ENCODE measurements at regions not wholly inside any gene's neighbourhood (a gene's known extent, or its start where the extent isn't known, plus 50 kb on each side); places are given as distances from the start of the nearest gene placed in this dataset.

DNA sequence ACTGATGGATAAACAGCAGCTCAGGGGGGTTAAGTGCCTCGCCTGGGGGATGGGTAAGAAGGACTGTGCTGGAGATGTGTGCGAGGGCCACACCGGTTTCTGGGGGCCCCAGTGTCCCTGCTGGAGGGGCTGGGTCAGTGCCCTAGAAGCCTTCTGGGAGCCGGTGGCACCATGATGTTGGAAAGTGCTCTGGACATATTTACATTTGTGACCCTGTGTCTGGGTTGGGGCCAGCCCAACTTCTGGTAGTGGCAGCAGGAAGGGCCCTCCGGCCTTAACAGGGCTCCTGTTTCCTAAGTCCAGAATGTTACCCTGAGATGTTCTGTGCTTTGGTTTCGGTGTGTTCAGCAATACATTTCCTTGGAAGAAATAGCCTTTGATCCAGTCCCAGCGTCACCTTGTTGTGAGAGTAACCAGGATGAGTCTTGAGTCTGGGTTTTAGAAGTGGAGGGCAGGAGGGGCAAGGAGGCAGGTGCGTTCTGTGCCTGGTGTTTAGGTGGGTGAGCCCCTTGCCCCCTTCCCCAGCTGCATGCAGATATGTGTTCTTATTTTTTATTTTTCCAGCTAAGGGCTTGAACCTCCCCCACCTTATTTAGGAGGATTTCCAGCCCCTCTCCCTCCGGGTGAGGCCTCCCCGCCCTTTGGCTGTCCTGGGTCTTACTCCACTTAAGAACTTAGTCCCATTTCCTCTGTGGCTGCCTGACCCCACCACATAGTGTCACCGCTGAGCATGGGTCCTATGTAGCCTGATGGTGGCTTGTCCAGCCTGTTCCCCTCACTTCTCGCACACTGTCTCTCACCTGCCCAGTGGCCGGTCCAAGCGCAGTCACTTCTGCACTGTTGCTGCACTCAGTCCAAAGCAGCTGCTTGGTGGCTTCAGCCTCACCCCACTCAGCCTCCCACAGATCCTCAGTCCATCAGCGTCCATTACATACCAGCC is 132.7 kb upstream of the HS6ST1 start:
- no peak overlapping the region for H3K4me3 ChIP-seq
- intact Hi-C loops (cut with DNase I): no loop called here
- 86% methylated on average over 14 of the region's 15 CpGs for WGBS (ENCODE audit: insufficient coverage, low coverage, low lambda C conversion rate, missing lambda C conversion rate)

DNA sequence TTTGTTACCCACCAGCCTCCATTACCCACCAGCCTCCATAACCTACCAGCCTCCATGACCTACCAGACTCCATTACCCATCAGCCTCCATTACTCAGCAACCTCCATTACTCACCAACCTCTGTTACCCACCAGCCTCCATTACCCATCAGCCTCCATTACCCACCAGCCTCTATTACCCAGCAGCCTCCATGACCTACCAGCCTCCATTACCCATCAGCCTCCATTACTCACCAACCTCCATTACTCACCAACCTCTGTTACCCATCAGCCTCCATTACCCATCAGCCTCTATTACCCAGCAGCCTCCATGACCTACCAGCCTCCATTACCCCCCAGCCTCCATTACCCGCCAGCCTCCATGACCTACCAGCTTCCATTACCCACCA is 133.3 kb upstream of the HS6ST1 start:
- 100% methylated on average over 1 of the region's 1 CpG for WGBS (ENCODE audit: insufficient coverage, low coverage, low lambda C conversion rate, missing lambda C conversion rate)
- Histone ChIP-seq H3K9me3 (no peaks in the 10 kb centered on the region), H3K27me3 (no peaks in the 10 kb centered on the region), H3K36me3 (no peaks in the 10 kb centered on the region), H3K27ac (no peak overlapping the region), H3K4me1 (no peaks in the 10 kb centered on the region), H3K4me3 (no peak overlapping the region)
- DNase-seq (no peak), ATAC-seq (no peak)
- intact Hi-C loops (cut with DNase I): no loop called here
- no peak for TF ChIP-seq POLR2A (IDR thresholded peaks at IDR 0.05)
- TF ChIP-seq, protein P1, sequence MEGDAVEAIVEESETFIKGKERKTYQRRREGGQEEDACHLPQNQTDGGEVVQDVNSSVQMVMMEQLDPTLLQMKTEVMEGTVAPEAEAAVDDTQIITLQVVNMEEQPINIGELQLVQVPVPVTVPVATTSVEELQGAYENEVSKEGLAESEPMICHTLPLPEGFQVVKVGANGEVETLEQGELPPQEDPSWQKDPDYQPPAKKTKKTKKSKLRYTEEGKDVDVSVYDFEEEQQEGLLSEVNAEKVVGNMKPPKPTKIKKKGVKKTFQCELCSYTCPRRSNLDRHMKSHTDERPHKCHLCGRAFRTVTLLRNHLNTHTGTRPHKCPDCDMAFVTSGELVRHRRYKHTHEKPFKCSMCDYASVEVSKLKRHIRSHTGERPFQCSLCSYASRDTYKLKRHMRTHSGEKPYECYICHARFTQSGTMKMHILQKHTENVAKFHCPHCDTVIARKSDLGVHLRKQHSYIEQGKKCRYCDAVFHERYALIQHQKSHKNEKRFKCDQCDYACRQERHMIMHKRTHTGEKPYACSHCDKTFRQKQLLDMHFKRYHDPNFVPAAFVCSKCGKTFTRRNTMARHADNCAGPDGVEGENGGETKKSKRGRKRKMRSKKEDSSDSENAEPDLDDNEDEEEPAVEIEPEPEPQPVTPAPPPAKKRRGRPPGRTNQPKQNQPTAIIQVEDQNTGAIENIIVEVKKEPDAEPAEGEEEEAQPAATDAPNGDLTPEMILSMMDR (IDR thresholded peaks at IDR 0.05): no peak

More for the DNA sequence above, 132.7 kb upstream of the HS6ST1 start:
- Histone ChIP-seq H3K27ac (no peak overlapping the region), H3K27me3 (no peaks in the 10 kb centered on the region), H3K9me3 (no peaks in the 10 kb centered on the region), H3K36me3 (no peaks in the 10 kb centered on the region), H3K4me1 (peaks cover 0 to 2% (median 0%) of the 10 kb centered on the region in 4 donors)
- DNase-seq: peak in 1 of 3 donors; percentile 36
- TF ChIP-seq, protein P1 (IDR thresholded peaks at IDR 0.05): no peak
- TF ChIP-seq POLR2A (IDR thresholded peaks at IDR 0.05): no peak
- no peak for ATAC-seq

DNA sequence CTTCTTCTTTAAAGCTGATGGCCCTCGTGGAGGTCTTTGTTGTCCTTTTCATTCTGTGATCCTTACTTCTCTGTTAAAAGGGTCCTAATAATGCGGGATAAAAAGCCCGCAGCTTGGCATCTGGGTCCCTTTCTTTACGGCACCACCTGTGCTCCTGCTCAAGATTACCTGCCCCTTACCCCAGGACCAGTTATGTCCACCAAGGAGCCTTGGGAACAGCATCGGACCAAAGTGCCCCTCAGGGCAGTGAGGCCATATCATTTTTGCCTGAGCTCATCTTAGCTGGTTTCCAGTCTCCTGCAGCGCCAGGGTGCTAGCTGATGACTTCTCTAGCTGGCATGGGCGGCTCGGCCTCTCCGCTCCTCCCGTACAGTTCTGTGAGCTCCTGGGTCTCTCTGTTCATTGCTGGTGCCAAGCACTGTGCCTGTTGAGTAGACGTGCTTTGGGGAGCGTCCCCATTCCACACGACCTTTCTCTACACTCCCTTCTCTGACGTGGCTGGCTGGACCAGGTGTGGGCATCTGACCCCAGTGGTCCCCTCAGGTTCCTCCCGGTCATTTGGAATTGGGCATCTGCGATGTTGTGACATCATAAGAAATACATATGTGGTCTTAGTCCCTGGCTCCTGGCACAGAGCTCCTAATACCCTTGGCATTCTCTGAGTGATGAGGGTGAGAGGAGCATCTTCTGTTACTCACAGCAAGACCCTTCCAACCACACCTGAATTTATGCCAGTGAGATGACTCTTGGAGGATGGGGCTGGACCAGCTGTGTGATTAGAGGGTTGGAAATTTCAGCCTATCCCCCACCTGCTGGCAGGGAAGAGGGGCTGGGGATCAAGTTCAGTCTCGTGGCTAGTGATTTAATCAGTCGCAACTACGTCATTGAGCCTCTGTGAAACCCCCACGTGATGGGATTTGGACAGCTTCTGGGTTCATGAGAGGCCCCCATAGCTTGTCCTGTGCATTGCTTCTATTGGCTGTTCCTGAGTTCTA is 134.2 kb upstream of the HS6ST1 start:
- Histone ChIP-seq H3K27ac (no peak overlapping the region), H3K27me3 (no peaks in the 10 kb centered on the region), H3K4me1 (no peaks in the 10 kb centered on the region), H3K4me3 (no peak overlapping the region), H3K36me3 (no peaks in the 10 kb centered on the region), H3K9me3 (no peaks in the 10 kb centered on the region)
- no peak for ATAC-seq
- peak in 1 of 3 donors; percentile 31 for DNase-seq
- no peak for TF ChIP-seq POLR2A (IDR thresholded peaks at IDR 0.05)
- TF ChIP-seq, protein P1 (IDR thresholded peaks at IDR 0.05): no peak
- WGBS (ENCODE audit: insufficient coverage, low coverage, low lambda C conversion rate, missing lambda C conversion rate): 95% methylated on average over 9 of the region's 20 CpGs
- intact Hi-C loops (cut with DNase I): no loop called here

DNA sequence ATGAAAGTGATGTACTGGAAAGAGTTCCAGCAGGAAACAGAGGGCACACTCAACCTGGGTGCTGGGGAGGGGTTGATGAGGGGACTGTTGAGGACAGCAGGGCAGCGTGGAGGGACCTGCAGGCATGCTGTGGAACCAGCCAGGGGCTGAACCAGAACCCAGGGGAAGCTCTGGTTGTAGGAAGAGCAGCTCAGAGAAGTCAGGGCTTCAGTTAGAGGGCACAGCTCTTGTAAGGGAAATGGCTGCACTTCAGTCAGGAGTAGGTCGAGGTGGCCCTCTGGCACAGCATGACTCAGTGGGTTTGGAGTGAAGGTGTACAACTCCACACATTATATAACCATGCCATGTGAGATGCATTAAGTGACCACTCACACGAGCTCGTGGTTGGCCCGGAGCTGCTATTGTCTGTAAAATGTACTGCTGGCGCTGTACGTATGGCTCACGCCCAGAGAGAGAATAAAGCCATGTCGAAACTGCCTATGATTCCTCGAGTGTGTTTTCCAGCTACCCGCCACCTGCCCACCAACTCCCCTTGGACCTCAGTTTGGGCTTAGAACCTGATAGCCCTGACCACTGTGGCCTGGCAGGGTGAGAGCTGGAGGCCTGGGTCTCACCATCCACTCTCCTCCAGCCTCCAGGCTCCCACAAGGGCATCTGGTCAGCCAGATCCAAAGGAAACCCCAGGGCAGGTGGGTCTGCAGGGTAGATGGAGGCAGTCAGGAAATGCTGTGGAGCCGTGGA is 136.5 kb upstream of the HS6ST1 start:
- DNase-seq (peak in 1 of 3 donors; percentile 19), ATAC-seq (no peak)
- TF ChIP-seq, protein P1 (IDR thresholded peaks at IDR 0.05): no peak
- TF ChIP-seq POLR2A (IDR thresholded peaks at IDR 0.05): no peak
- H3K9me3 ChIP-seq: no peaks in the 10 kb centered on the region
- no peaks in the 10 kb centered on the region for H3K36me3 ChIP-seq
- no peaks in the 10 kb centered on the region for H3K4me1 ChIP-seq
- no peaks in the 10 kb centered on the region for H3K27me3 ChIP-seq
- WGBS (ENCODE audit: insufficient coverage, low coverage, low lambda C conversion rate, missing lambda C conversion rate): 91% methylated on average over 10 of the region's 12 CpGs
- no peak overlapping the region for H3K4me3 ChIP-seq
- intact Hi-C loops (cut with DNase I): no loop called here
- no peak overlapping the region for H3K27ac ChIP-seq

All from right lobe of liver (tissue), 6 donors.